Activated CD4-positive, alpha-beta T cell treated with anti-CD3 and anti-CD28 coated beads, Interleukin-2, Interleukin-4, amounts not matched to agents 100 ng/mL and 50 ng/mL, durations not matched to agents 16 hours and 8 hours (primary cell): ENCODE measurements at regions not wholly inside any gene's neighbourhood (a gene's known extent, or its start where the extent isn't known, plus 50 kb on each side); places are given as distances from the start of the nearest gene placed in this dataset.
"Not testable (repeated sequence)": the region's sequence is repeated elsewhere in the genome, so short reads cannot be mapped to it uniquely, and the experiment has no call there.

Experiments
- DNase-seq: peaks from one replicate; pipeline ENCODE4 v3.0.0-alpha.2; 2020; ENCODE audit warnings: low spot score

DNA sequence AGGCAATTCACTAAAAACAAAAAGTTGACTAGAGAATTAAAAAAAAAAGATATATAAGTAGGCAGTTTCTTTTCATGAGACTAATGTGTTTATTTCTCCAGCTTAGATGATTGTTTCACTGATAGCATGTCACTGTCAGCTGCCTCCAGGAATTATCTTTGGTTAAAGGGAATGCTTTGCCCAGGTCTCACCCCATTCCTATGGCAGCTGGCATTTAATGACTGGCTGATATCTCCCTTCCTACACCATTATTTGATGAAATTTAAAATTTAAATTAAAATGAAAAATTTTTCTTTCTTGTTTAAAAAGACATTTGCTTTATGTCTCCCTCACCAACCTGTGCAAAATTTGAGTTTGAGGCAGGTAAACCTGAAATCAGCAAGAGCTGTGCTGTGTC is 214.5 kb upstream of the PRSS1 start:
- no peak for DNase-seq

DNA sequence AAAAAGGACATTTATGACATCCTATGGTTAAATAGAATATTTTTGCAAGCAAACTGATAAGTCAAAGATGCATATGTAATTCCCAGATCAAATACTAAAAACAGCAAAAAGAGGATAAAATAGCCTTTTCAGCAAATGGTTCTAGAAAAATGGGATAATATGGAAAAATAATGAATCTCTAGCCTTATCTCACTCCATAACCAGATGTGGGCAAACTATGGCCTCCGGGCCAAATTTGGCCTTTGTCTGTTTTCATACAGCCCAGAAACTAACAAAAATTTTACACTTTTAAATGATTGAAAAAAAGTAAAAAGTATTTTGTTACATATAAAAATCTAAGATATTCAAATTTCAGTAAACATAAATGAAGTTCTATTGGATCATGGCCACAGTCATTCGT is 215.4 kb upstream of the PRSS1 start:
- DNase-seq, result no peak

DNA sequence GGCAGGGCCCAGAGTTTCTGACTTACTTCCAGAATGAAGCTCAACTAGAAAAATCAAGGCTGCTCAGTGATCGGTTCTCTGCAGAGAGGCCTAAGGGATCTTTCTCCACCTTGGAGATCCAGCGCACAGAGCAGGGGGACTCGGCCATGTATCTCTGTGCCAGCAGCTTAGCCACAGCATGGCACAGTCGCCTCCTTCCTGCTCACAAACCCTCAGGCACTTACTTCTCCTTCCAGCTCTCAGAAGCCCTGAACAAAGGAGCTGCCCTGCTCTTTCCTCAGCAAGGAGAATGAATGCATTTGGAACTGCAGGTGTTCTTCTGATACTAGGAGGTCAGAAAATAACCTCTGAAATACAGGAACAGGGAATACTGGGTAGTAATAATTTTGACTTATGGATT is 219.7 kb upstream of the PRSS1 start:
- DNase-seq, result no peak

DNA sequence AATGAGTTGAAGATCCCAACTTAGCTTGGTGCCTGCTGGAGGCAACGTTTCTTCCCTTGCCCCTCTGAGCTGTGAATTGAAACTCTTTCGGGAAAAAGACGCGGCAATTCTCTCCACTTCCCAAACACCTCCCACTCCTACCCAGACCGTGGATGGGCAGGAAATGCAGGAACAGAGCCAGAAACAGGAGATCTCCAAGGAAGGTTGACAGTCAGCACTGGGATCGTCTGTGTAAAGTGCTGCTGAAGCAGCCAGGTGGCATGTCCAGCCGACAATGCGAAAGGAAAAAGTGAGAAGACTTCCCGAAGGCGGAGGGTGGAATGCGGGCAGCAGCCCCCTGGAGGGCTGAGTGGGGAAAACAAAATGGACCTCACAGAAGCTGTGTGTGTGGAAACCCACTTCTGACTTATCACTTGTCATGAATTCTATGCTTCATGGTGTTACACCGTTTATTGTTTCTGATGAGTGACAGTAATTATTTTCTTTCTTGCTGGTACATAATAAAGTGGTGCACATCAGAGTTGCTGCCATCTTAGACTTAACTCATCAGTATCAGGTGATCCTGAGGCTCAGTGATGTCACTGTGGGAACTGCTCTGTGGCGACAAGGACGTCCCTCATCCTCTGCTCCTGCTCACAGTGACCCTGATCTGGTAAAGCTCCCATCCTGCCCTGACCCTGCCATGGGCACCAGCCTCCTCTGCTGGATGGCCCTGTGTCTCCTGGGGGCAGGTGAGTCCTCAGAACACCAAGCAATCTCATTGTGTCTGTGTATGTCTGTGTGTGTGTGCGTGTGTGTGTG is 220.5 kb upstream of the PRSS1 start:
- DNase-seq, result no peak

DNA sequence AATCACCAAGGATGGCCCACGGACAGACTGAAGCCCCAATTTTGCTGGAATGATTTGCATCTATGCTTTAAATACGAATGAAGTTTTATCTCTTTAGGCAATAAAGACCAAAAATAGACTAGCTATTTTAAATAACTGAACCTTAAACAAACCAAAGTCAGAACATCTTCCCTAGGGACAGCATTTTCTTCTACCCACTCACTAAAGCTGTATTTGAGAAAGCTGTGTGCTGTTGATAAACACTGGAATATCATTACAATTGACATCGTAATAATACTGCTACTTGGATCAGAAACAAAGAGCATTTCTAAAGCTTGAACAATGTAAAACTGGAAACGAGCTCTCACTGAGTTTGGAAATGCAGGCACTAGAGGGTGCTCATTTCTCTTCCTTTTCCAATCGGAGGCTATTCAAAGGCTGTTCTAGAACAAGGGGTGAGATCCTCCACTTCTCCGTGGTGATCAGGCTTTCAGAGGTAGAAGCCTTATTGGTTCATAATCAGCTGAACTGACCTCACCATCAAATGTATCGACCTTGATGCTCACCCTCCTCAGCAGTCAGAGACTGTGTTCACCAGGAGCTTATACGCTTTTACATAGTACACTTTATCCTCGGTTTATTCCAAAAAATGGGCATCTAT is 225.3 kb upstream of the PRSS1 start:
- no peak for DNase-seq

DNA sequence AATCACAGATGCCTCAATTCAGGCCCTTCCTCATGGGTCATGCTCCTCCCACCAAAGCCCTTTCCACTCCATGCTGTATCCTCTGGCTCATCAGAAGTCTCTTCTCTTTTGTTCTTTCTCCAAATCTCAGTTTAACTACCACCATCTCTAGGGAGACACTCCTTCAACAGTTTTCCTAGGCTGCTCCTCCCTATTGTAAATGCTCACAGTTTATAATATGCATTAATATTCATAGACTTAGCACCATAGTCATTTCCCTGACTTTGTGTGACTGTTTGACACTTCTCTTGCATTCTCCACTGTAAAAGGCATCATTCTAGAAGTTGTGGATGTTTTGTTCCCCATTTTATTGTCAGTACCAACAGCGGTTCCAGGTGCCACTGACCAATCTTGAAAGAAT is 226.5 kb upstream of the PRSS1 start:
- DNase-seq, result no peak

DNA sequence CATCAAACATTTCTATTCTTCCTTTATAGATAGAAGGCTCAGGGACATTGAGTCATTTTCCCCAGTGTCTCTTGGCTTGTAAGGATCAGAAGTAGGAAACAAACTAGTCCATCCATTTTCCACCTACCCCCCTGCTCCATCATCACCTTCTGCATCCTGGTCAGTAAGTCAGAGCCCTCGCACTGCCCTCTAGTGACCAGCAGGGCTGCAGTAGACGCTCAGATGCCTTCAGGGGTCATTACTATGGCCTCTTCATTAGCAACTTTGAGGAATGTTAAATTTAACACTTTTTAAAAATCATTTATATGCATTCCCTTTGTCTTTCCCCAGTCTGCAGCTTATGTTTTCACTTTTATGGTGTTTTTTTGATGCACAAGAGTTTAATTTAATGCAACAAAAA is 228.4 kb upstream of the PRSS1 start:
- DNase-seq, result not testable (repeated sequence)

DNA sequence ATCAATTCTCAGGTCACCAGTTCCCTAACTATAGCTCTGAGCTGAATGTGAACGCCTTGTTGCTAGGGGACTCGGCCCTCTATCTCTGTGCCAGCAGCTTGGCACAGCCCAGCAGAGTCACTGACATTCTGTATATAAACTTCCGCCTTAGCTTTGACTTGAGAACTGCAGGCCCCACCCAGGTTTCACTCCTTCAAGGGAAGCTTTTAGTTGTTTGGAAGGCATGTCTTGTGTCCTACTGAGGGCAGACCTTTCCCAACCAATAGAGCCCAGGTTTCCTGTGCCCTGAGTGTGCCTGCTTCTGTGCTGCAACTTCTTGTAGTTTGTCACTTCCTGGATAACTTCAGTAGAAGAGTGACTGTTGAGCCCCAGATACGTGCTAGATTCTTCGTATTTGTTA is 228.8 kb upstream of the PRSS1 start:
- DNase-seq, result not testable (repeated sequence)

DNA sequence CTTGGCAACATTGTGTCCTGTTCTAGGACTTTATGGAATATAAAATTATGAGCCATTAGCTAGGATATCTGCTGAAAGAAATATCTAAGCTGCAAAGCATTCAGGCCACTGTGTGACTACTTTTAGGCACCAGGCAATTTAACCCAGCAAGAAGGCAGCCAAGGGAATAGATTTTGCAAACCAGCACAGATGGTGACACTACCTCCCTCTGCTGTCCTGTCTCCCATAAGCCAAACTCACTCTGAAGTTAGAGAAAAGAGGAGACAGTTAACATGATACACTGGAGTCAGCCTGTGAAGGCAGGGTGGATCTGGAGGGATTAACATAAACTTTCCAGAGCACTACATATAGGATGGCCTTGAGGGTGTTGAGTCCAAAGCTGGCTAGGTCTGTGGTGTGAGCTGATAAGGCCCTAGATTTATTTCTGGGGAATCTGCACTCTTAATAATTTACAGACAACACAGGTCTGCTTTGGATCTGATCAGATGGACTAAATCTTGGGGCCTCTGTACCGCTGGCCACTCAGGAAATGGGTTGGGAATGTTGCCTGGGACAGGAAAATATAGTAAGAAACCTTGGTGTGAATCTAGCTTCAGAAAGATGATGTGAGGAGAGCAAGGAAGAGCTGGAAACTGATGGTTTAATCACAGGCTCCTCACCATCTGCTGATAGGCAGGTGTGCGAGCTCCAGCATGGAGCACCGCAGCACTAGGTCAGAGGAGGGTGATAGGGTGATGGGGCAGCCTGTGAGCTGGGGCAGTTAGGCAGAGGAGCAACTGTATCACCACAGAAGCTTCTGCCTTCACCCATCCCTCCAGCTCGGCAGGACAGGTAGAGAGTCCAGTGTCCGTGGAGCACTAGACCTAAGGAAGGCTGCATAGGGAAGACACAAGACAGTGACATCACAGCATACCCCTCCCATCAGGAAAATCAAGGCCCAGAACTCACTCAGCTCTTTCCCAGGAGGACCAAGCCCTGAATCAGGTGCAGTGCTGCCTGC is 229.9 kb upstream of the PRSS1 start:
- DNase-seq, result no peak

DNA sequence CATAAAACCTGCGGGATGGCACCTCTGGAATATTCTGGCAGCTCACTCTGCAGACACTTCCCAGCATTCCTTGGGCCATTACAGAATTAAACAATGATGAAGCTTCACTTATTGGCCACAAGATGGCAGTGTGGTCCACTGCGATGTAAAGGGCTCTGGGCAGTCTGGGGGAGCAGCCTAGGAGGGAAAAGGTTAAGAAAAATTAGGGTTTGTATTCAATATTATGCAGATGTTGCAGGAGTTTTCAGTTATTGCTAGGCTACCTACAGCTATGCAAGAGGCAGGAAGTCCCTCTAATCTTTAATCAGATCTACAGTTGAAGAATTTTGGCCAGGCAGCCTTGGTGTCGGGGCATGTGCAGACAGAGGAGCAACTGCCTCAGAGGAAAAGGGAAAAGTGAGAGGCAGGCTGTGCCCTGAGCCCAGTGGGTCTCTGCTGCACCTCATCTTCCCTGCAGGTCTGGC is 233.2 kb upstream of the PRSS1 start:
- peak; percentile 39 for DNase-seq

DNA sequence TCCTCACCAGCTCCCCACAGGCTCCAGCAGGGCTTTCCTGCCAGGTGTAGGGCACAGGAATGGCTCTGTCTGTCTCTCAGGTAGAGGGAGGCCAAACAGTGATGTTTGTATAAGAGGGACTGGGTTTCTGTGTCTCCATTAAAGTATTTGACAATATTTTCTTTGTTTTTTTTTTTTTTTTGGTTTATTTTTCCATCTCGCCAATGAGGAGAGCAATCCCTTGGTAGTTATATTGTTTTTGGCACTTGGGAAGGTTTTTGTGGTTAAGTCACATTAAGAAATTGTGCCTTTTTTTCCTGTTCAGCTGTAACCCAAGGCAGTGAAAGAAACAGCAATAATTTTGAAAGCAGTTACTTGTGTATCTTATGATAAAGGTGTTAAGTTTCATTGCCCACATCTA is 234.6 kb upstream of the PRSS1 start:
- DNase-seq, result not testable (repeated sequence)

DNA sequence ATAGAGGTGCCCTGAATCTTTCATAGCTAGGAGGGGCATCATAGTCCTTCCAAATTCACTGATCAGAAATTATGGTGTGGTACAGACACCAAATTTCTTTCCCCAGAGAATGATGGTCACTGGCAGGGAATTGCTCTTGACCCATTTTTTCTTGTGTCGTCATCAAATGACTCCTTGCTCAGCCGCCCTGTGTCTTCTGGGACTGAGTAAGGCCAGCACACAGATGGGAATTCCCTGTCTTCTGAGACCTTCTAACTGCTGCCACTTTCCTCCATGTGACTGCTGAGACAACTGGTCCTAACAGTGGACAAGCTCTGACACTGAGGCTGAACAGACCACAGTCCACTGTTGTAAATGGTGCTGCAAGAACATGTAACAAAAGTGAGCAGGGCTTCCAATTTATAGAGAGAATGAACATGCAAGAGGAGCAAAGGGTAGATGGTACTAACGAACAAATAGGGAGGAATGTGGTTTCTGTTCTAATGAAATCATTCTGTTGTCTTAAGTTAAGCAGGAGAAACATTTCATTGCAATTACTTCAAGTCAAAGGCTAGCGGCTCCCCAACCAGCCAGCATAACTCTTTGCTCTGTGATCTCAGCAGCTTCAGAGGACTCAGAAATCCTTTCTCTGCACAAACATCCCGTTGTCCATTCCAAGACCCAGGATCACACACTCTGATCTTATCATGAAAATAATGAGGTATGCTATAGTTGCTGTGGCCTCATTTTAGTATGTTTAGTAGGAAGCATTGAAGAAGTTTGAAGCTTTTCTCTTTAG is 235.9 kb upstream of the PRSS1 start:
- no peak for DNase-seq

DNA sequence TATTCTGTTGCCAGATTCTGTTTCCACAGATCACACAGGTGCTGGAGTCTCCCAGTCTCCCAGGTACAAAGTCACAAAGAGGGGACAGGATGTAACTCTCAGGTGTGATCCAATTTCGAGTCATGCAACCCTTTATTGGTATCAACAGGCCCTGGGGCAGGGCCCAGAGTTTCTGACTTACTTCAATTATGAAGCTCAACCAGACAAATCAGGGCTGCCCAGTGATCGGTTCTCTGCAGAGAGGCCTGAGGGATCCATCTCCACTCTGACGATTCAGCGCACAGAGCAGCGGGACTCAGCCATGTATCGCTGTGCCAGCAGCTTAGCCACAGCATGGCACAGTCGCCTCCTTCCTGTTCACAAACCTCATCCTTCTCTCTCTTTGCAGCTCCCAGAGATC is 237.5 kb upstream of the PRSS1 start:
- DNase-seq, result no peak

DNA sequence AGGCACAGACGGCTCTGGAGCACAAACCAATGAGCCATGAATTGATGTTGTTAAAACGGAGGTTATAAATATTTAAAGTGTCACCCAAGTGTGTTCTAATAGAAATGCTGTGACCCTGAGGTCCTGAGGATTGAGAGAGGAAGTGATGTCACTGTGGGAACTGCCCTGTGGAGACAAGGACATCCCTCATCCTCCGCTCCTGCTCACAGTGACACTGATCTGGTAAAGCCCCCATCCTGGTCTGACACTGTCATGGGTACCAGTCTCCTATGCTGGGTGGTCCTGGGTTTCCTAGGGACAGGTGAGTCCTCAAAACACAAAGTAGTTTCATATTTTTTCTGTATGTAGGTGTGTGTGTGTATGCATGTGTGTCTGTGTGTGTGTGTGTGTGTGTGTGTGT is 237.9 kb upstream of the PRSS1 start:
- no peak for DNase-seq

DNA sequence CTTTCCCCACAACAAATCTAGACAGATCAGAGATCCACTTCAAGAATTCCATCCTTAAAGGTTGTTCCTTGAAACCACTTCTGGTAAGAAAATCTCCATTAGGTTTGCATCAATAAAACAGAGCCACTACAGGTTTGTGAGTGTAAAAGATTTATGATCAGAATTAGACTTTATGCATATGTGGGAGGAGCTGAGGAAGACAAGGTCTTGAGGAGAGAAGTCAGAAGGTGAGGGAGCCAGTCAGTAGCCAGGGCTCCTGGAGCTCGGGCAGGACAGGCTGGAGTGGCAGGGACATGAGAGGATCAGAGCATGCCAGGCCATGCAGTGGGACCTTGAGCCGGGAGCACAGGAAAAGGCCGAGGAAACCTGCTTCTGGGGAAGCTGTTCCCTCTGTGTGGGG is 240.0 kb upstream of the PRSS1 start:
- not testable (repeated sequence) for DNase-seq

DNA sequence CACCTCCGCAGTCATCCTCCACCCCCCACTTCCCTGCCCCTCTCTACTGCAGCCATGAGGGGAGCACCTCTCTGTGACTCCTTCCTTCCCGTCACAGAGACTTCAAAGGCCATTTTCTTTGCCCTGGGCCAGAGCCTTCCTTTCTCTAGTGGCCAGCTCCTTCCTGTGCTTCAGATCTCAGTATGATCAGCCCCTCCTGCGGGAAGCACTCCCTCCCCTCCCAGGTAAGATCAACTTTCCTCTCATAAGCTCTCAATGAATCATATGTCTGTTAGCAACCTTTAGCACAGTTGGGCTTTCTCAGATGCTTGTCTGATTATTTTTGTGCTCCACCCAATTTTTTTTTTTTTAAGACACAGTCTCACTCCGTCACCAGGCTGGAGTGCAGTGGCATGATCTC is 241.0 kb upstream of the PRSS1 start:
- no peak for DNase-seq

DNA sequence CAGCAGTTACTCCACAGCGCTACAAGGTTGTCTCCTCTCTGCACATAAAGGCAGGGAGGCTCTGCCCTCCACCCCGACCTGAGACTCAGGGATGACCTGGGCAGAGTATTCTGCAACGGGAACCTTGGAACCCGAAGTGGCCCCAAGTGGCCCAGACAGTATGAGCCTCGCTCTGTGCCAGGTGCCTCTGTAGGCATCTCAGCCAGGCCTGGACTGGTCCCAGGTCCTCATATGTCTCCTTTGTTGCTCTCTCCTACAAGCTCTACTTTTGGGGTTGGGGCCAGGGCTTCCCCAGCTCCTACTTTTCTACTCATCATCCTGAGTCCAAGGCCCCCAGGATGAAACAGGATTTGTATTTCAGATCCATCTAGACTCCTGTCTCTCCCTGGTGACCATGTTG is 241.5 kb upstream of the PRSS1 start:
- DNase-seq, result no peak

DNA sequence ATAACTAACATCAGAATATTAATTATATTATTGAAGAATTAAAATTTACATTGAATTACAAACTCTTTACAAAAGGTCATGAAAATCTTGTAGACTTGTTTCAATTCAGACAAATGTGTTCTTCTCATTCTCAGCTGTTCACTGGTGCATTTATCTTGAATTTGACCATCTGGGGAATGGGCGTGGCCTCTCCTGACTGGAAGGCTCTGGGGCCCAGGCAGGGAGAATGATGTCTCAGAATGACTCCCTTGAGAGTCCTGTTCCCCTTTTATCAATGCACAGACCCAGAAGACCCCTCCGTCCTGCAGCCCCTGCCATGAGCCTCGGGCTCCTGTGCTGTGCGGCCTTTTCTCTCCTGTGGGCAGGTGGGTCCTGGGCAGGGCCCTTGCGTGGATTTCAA is 242.2 kb upstream of the PRSS1 start:
- not testable (repeated sequence) for DNase-seq

DNA sequence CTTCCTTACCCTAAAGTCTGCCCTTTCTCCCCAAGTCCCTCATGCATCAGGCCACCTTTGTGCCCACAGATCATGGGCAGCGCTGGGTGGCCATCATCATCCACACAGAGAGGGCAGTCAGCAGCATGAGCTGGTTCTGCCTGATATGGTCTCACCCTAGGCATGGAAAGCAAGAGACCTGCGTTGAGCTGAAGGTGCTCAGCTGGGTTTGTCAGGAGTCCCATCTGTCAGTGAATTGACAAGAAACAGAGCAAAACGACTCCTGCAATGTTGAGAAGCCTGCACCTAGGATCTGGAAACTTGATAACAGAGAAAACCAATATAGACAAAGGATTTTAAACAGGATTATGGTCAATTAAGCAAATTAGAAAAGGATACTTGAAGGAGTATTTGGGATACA is 242.7 kb upstream of the PRSS1 start:
- no peak for DNase-seq

DNA sequence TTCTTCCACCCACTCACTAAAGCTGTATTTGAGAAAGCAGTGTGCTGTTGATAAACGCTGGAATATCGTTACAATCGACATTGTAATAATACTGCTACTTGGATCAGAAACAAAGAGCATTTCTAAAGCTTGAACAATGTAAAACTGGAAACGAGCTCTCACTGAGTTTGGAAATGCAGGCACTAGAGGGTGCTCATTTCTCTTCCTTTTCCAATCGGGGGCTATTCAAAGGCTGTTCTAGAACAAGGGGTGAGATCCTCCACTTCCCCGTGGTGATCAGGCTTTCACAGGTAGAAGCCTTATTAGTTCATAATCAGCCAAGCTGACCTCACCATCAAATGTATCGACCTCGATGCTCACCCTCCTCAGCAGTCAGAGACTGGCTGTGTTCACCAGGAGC is 245.3 kb upstream of the PRSS1 start:
- DNase-seq, result not testable (repeated sequence)

DNA sequence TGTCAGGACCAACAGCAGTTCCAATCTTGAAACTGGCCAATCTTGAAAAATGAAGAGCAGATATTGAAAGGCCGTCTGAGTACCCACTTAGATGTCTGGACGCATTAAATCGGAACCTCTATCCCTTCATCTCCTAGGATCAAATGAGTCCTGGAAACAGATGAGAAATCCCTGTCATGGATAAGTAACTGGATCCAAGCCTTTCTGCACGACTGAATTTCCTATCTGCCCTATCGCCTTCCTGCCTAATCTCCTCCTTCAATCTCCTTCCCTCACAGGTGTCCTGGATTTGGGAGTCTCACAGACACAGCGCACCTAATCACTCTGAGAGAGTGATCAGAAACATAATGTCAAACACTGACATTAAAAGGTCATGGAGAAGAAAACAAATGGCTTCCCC is 245.2 kb upstream of the PRSS58 start:
- DNase-seq, result no peak

DNA sequence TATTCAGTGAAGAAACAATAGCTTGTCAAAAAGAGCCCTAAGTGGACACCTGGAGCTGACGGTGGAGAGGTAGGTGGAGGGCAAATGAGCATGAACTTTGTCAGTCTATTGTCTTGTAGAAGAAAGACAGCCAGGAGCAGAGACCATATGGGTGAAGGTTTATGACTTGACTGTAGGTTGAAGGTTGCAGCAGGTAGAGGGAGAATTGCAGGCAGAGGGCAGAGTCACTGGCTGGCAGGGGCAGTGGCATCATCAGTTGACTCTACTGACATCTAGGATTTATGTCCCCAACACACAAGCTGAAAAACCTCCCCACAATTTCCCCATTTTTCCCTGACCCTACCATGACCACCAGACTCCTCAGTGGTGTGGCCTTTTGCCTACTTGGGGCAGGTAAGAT is 243.6 kb upstream of the PRSS58 start:
- DNase-seq, result no peak
